Central memory CD8-positive, alpha-beta T cell (primary cell): ENCODE measurements at regions not wholly inside any gene's neighbourhood (a gene's known extent, or its start where the extent isn't known, plus 50 kb on each side); places are given as distances from the start of the nearest gene placed in this dataset.

Experiments
- ATAC-seq: fragments of 150-1000 bp; cut with Tn5 transposase; replicated peaks from 2 replicates; pipeline ENCODE4 v1.10.0; 2022; ENCODE audit warnings: mild to moderate bottlenecking, moderate FRiP score, moderate number of reproducible peaks; ENCODE audit not compliant: poor library complexity, severe bottlenecking; ENCODE audit errors: extremely low read depth
- DNase-seq, 2 donors: peaks; one replicate each; pipeline ENCODE4 v3.0.0; 2021; ENCODE audit warnings: low spot score in 2 of 2
- H3K27ac Mint-ChIP-seq: one replicate; pipeline ENCODE4 v1.8.0; 2022; ENCODE audit warnings: low read depth, mild to moderate bottlenecking, moderate library complexity, mixed read lengths
- H3K27me3 Mint-ChIP-seq: one replicate; pipeline ENCODE4 v1.8.0; 2022; ENCODE audit warnings: mixed read lengths
- H3K36me3 Mint-ChIP-seq: one replicate; pipeline ENCODE4 v1.8.0; 2022; ENCODE audit warnings: mild to moderate bottlenecking, moderate library complexity, mixed read lengths; ENCODE audit not compliant: insufficient read depth
- H3K4me1 Mint-ChIP-seq: one replicate; pipeline ENCODE4 v1.8.0; 2022; ENCODE audit warnings: mixed read lengths
- H3K4me3 Mint-ChIP-seq: one replicate; pipeline ENCODE4 v1.8.0; 2022; ENCODE audit warnings: mild to moderate bottlenecking, moderate library complexity, mixed read lengths
- H3K9me3 Mint-ChIP-seq: one replicate; pipeline ENCODE4 v1.8.0; 2022; ENCODE audit warnings: mixed read lengths

GRCh38 chr12:83850531-83850930, 1062.1 kb downstream of the SLC6A15 start:
- H3K9me3 Mint-ChIP-seq = peaks cover 22% of the 10 kb centered on the region
- no peaks in the 10 kb centered on the region for H3K27me3 Mint-ChIP-seq
- H3K4me1 Mint-ChIP-seq = no peaks in the 10 kb centered on the region
- no peak overlapping the region for H3K4me3 Mint-ChIP-seq
- H3K36me3 Mint-ChIP-seq = no peaks in the 10 kb centered on the region
- no peak for DNase-seq
- no peak overlapping the region for H3K27ac Mint-ChIP-seq
- no peak for ATAC-seq

- no peak overlapping the region for H3K27ac Mint-ChIP-seq
- H3K9me3 Mint-ChIP-seq = peaks cover 8% of the 10 kb centered on the region
- no peaks in the 10 kb centered on the region for H3K36me3 Mint-ChIP-seq
- DNase-seq (no peak), ATAC-seq (no peak)
- H3K4me1 Mint-ChIP-seq = no peaks in the 10 kb centered on the region
- H3K4me3 Mint-ChIP-seq = no peak overlapping the region
- H3K27me3 Mint-ChIP-seq = no peaks in the 10 kb centered on the region
Observed at GRCh38 chr12:83848702-83849101, 1063.9 kb downstream of the SLC6A15 start.

GRCh38 chr12:83843541-83843940, 1069.1 kb downstream of the SLC6A15 start:
- Mint-ChIP-seq H3K27me3 (no peaks in the 10 kb centered on the region), H3K27ac (no peak overlapping the region), H3K9me3 (peaks cover 10% of the 10 kb centered on the region), H3K36me3 (peaks cover under 1% of the 10 kb centered on the region), H3K4me3 (no peak overlapping the region), H3K4me1 (no peaks in the 10 kb centered on the region)
- ATAC-seq (no peak), DNase-seq (no peak)

GRCh38 chr12:83841620-83842019, 1071.0 kb downstream of the SLC6A15 start:
- ATAC-seq (no peak), DNase-seq (no peak)
- Mint-ChIP-seq H3K9me3 (peaks cover 13% of the 10 kb centered on the region), H3K27me3 (no peaks in the 10 kb centered on the region), H3K4me3 (no peak overlapping the region), H3K4me1 (no peaks in the 10 kb centered on the region), H3K36me3 (peaks cover 2% of the 10 kb centered on the region), H3K27ac (no peak overlapping the region)

GRCh38 chr12:83827860-83828259, 1084.7 kb downstream of the SLC6A15 start:
- Mint-ChIP-seq H3K36me3 (no peaks in the 10 kb centered on the region), H3K27me3 (no peaks in the 10 kb centered on the region), H3K27ac (no peak overlapping the region), H3K4me1 (no peaks in the 10 kb centered on the region), H3K4me3 (no peak overlapping the region), H3K9me3 (no peaks in the 10 kb centered on the region)
- DNase-seq (no peak), ATAC-seq (no peak)

GRCh38 chr12:83827193-83827592, 1085.4 kb downstream of the SLC6A15 start:
- ATAC-seq = no peak
- Mint-ChIP-seq H3K36me3 (no peaks in the 10 kb centered on the region), H3K4me3 (no peak overlapping the region), H3K27ac (no peak overlapping the region), H3K4me1 (no peaks in the 10 kb centered on the region), H3K27me3 (no peaks in the 10 kb centered on the region), H3K9me3 (no peaks in the 10 kb centered on the region)
- DNase-seq = no peak

- Mint-ChIP-seq H3K27ac (no peak overlapping the region), H3K4me3 (no peak overlapping the region), H3K36me3 (no peaks in the 10 kb centered on the region), H3K9me3 (peaks cover 4% of the 10 kb centered on the region), H3K27me3 (no peaks in the 10 kb centered on the region), H3K4me1 (no peaks in the 10 kb centered on the region)
- ATAC-seq (no peak), DNase-seq (no peak)
Observed at GRCh38 chr12:83826112-83826511, 1086.5 kb downstream of the SLC6A15 start.

- no peaks in the 10 kb centered on the region for H3K27me3 Mint-ChIP-seq
- ATAC-seq (peak; percentile 3), DNase-seq (no peak)
Observed at GRCh38 chr12:83823386-83824045, 1089.1 kb downstream of the SLC6A15 start.

GRCh38 chr12:83821967-83822366, 1090.6 kb downstream of the SLC6A15 start:
- DNase-seq = no peak
- H3K36me3 Mint-ChIP-seq = no peaks in the 10 kb centered on the region
- no peak for ATAC-seq
- H3K4me1 Mint-ChIP-seq = no peaks in the 10 kb centered on the region
- no peak overlapping the region for H3K4me3 Mint-ChIP-seq
- peaks cover 4% of the 10 kb centered on the region for H3K9me3 Mint-ChIP-seq
- H3K27ac Mint-ChIP-seq = no peak overlapping the region
- H3K27me3 Mint-ChIP-seq = no peaks in the 10 kb centered on the region

More at GRCh38 chr12:83823386-83824045, 1089.1 kb downstream of the SLC6A15 start:
- H3K4me1 Mint-ChIP-seq = no peaks in the 10 kb centered on the region
- no peaks in the 10 kb centered on the region for H3K36me3 Mint-ChIP-seq
- H3K9me3 Mint-ChIP-seq = peaks cover 4% of the 10 kb centered on the region
- H3K4me3 Mint-ChIP-seq = no peak overlapping the region
- H3K27ac Mint-ChIP-seq = no peak overlapping the region

GRCh38 chr12:83818881-83819280, 1093.7 kb downstream of the SLC6A15 start:
- no peaks in the 10 kb centered on the region for H3K4me1 Mint-ChIP-seq
- H3K36me3 Mint-ChIP-seq = no peaks in the 10 kb centered on the region
- H3K27ac Mint-ChIP-seq = no peak overlapping the region
- H3K4me3 Mint-ChIP-seq = no peak overlapping the region
- H3K9me3 Mint-ChIP-seq = peaks cover 4% of the 10 kb centered on the region
- ATAC-seq (no peak), DNase-seq (no peak)
- no peaks in the 10 kb centered on the region for H3K27me3 Mint-ChIP-seq

GRCh38 chr12:83817730-83818129, 1094.9 kb downstream of the SLC6A15 start:
- H3K27ac Mint-ChIP-seq = no peak overlapping the region
- peaks cover 4% of the 10 kb centered on the region for H3K9me3 Mint-ChIP-seq
- no peaks in the 10 kb centered on the region for H3K27me3 Mint-ChIP-seq
- H3K36me3 Mint-ChIP-seq = no peaks in the 10 kb centered on the region
- H3K4me1 Mint-ChIP-seq = no peaks in the 10 kb centered on the region
- H3K4me3 Mint-ChIP-seq = no peak overlapping the region
- ATAC-seq (no peak), DNase-seq (no peak)

GRCh38 chr12:83808591-83808990, 1104.0 kb downstream of the SLC6A15 start:
- Mint-ChIP-seq H3K27me3 (no peaks in the 10 kb centered on the region), H3K27ac (no peak overlapping the region), H3K4me1 (no peaks in the 10 kb centered on the region), H3K4me3 (no peak overlapping the region), H3K36me3 (no peaks in the 10 kb centered on the region), H3K9me3 (peaks cover 9% of the 10 kb centered on the region)
- ATAC-seq (no peak), DNase-seq (no peak)

GRCh38 chr12:83807871-83808270, 1104.7 kb downstream of the SLC6A15 start:
- ATAC-seq = no peak
- H3K36me3 Mint-ChIP-seq = no peaks in the 10 kb centered on the region
- no peak overlapping the region for H3K4me3 Mint-ChIP-seq
- H3K27me3 Mint-ChIP-seq = no peaks in the 10 kb centered on the region
- no peaks in the 10 kb centered on the region for H3K4me1 Mint-ChIP-seq
- H3K9me3 Mint-ChIP-seq = peaks cover 9% of the 10 kb centered on the region
- no peak for DNase-seq
- no peak overlapping the region for H3K27ac Mint-ChIP-seq
